Stimulated activated CD4-positive, alpha-beta T cell treated with anti-CD3 and anti-CD28 coated beads, Interleukin-4, amount 100 ng/mL, for 48 hours (primary cell): ENCODE measurements at regions not wholly inside any gene's neighbourhood (a gene's known extent, or its start where the extent isn't known, plus 50 kb on each side); places are given as distances from the start of the nearest gene placed in this dataset.

Experiments
- DNase-seq, 2 donors: peaks; one replicate each; pipeline ENCODE4 v3.0.0-alpha.2; 2020; ENCODE audit warnings: low read depth in 2 of 2

- no peak for DNase-seq
These were observed 77.0 kb downstream of the MRPL14 start for GRCh38 chr6:44049989-44050871.

- no peak for DNase-seq
These were observed 77.9 kb downstream of the MRPL14 start for GRCh38 chr6:44049163-44049988.

- DNase-seq: no peak
These were observed 79.0 kb downstream of the MRPL14 start for GRCh38 chr6:44048277-44048676.

GRCh38 chr6:44047801-44048200, 79.5 kb downstream of the MRPL14 start:
- no peak for DNase-seq

- DNase-seq: no peak
These were observed 80.1 kb downstream of the MRPL14 start for GRCh38 chr6:44047179-44047546.

DNA sequence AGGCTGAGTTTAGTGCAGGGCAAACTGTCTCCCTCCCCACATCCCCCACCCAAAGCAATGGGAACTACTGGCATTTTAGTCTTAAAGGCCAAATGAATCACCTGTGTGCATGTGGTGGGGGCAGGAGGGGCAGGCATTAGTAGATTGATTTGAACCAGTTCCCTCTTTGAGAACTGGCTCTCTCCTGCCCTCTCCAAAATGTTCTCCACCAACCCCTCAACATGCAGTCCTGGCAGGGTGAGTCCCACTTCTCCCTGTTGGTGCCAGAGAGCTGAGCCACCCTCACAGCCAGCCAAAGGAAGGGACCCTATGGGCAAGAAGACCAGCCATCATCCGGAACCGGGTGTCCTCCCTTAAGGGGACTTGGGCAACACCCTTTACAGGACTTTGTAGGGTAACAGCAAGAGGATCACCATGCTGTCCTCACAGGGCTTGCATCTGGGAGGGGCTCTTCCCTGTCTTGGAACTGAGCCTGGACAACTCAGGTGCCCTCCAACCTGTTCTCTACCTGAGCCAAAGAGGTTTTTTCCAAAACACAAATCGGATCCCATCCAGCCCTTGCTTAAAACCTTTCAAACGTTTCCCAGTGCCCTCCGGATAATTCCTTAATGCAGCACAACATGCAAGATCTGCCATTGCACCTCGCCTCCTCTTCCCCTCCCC, 80.6 kb downstream of the MRPL14 start:
- DNase-seq: no peak

- DNase-seq: no peak
These were observed 81.6 kb downstream of the MRPL14 start for GRCh38 chr6:44045672-44046015.

- DNase-seq: no peak
These were observed 82.1 kb downstream of the MRPL14 start for GRCh38 chr6:44044940-44045671.

DNA sequence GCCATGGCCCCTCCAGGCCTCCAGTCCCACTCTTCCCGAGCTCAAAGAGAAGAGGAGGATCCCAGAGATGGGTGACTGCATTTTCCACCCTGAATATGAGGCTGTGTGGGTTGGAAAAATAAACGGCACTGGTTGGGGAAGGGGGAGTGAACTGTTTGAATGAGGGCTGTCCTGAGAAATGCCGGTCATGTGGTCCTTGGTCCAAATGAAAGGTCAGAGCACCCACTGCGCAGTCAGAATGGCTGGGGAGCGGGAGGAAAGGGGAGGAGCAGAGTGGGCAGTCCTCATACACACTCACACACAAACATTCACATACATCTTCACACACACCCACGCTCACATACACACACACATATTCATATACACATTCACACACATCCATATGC, 83.1 kb downstream of the MRPL14 start:
- DNase-seq: no peak

DNA sequence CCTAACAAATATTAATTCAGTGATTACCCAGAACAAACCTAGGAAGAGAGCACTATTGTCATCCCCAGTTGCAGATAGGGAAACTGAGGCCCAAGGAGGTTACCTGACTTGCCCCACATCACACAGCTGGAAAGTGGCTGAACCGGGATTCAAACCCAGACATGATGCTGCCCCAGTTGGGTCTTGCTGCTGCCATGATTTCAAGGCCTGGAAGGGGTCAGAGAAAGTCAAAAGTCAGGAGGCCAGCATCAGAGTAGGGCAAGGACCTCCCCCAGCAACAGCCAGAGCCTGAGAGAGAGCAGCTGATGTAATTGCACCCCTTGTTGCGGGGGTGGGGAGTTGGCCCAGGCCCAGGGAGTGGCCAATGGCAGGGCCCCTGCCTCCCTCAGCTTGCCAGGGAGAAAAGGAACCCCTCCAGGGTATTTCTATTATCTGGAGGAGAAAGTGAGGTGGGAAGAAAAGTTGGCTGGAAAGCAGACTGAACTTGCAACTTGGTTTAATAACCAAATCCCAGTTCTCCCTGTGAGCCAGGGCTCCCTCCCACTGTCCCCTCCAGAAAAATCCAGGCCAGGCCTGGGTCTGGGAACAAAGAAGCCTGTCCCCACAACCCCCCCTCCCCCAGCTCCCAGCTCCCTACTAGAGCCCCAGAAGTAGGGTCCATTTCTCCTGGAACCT, 83.6 kb downstream of the MRPL14 start:
- DNase-seq: no peak

DNA sequence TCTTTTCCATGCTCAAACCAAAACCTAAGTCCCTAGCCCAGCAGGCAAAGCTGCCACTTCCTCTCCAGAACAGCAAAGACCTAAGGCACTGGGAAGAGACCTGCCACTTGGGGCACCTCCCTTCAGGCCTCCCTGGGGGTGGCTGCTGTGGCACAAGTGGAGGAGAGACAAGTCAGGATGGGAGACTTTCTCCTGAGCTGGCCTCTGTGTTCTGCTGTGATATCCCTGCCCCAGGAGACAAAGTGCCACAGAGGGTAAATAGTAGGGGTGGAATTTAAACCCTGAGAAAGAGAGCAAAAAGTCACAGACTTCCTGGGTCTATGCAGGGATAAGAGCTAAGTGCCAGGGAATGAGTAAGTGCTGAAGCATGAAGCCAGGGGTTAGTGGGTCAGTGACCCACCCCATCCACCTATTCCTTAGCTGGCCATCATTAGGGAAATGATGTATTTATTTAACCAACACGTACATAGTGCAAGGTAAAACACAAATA, 84.2 kb downstream of the MRPL14 start:
- no peak for DNase-seq

- no peak for DNase-seq
These were observed 84.8 kb downstream of the MRPL14 start for GRCh38 chr6:44042261-44042988.

- DNase-seq: no peak
These were observed 85.6 kb downstream of the MRPL14 start for GRCh38 chr6:44041461-44042260.

DNA sequence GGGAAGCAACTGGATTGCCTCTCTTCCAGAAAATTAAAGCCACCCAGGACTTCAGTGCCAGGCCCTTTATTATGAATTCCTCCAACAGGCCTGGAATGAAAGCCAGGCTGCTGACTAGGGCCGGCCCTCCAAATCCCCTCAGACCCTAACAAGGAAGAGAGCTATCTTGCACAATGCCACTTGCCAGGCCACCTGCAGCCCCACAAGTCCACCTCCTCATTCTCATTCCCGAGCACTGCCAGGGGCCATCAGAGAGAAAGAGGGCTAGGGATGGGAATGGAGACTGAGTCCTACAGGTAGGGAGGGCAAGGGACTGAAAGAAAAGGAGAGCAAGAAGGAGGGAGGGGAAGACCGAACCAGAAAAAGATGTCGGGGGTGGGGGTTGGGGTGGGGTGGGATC, 86.5 kb downstream of the MRPL14 start:
- no peak for DNase-seq

DNA sequence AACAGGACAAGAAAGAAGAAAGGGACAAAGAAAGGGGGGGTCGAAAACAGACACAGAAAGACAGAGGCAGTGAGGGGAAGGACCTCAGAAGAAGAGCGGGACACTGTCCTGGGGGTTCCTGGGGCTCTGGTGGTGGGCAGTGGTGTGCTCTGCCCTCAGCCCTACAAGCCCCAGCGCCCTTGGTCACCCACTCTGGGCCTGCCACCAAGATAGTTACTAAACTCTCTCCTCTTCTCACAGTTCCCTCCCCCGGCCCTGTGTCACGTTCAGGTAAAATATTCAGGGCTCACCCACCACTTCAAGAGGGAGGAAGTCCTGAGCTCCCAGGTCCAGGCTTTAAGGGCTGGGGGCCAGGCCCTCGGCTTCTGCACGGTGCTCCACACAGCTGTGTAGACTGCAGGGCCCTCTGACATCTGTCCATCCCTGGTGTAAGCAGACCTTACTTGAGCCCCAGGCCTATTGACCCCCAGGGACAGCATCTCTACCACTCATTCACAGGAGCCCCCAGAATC, 87.4 kb downstream of the MRPL14 start:
- DNase-seq: no peak

DNA sequence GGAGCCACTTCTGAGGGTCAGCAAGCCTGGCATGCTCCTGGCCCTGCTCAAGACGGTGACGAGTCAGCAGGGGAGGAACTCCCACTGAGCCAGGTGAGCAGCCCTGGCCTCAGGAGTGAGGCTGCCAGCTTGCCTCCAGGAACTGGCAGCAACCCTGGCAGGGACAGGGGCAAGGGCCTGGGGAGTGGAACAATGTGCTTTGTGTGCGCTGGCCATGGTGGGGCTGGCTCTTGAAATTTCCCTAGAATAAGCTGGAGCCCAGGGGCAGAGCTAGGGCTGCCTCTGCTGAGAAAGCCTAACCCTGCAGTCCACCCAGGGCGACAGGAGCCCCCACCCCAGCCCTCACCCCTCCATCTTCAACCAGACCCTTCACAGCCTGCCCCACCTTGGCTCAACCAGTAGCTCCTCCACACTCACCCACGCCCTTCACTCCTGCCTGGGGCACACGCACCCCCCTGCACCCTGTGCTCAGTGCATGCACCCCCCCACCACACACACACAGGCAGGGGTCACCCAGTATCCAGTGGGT, 88.0 kb downstream of the MRPL14 start:
- DNase-seq: no peak

DNA sequence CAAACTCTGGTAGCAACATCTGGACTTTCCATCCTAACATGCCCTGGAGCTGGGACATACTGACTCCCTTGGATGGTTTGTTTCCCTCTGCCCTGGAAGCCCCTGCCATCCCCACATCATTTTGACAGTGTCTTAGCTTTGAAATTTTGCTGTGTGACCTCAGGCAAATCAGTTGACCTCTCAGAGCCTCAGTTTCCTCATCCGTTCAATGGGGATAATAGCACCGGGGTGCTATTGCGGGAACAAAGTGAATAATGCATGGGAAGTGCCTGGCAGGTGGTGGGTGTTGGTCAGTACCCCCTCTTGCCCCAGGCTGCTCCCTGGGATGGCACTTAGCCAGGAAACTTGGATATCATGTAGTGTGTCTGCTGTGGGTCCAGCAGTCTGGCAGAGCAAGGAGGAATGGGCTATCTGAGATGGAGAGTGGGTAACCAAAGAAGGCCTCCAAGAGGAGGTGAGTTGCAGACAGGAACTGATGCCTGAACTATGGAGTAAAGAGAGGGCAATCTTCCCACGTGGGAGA, 88.6 kb downstream of the MRPL14 start:
- DNase-seq: no peak

DNA sequence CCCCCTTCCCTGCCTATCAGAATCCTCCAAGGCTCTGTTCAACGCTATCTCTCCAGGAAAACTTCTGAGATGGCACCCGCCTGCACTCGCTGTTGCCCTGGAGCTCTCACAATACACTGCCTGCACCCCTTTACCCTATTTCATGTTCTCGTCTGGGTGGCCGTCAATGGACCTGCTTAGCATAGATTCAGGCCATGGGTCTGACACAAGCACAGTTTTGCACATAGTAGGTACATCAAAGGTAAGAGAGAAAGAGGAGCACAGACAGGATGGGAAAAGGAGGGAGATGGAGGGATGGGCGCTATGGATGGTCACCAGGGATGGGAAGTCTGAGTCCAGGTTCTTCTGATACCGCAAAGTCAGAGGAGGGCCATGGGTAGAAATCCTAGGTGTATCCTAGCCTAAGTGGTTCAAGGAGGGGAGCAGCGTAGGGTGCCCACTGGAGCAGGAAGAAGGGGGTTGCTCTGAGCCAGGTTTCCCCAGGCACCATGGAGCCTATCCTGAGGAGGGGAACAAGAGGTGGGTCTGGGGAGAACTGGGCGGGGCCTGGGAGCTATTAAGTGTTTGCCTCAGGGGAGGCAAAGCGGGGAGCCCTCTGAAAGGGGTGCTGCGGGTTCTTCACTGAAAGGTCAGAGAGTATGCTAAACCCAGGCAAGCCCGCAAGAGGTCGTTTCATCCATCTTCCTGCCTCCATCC, 89.3 kb downstream of the MRPL14 start:
- DNase-seq: no peak
